ENCODE measurements at regions not wholly inside any gene's neighbourhood (a gene's known extent, or its start where the extent isn't known, plus 50 kb on each side); places are given as distances from the start of the nearest gene placed in this dataset.
"Not testable (repeated sequence)": the region's sequence is repeated elsewhere in the genome, so short reads cannot be mapped to it uniquely, and the experiment has no call there.

DNA sequence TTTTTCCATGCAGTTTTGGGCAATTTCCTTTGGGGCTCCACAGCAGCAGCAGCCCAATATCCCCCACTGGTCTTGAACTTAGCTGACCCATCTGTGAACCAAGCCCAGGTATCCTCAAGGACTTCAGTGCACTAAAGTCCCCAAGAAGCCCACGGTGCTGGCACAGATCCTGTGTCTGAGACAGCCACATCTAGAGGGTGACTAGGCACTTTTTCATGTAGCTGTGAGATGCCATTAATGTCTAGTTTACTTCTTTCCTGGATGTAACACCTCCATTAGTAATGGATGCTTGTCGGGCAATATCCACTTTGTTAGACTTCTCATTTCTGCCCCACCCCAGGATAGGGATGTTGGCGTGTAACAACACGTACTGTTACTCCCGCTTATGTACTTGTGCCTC is 117.9 kb downstream of the GPCPD1 start:
- no peak for DNase-seq

DNA sequence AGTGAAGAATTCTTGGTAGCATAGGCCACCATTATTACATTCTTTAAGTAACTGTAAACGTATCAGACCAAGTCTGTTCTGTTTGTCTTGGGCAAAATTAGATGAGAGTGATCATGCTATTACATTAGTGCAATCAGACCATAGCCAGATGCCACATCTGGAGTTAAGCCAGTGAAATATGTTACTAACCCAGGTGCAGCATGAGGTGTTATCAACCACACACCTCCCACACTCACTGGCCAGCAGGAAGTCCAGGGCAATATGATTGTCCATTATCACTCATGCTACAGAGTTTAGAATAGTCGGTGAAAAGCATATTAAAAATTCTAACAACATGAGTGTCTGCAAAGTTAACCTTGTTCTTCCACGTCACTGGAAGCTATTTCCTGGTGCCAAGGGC is 119.4 kb downstream of the GPCPD1 start:
- no peak for DNase-seq

DNA sequence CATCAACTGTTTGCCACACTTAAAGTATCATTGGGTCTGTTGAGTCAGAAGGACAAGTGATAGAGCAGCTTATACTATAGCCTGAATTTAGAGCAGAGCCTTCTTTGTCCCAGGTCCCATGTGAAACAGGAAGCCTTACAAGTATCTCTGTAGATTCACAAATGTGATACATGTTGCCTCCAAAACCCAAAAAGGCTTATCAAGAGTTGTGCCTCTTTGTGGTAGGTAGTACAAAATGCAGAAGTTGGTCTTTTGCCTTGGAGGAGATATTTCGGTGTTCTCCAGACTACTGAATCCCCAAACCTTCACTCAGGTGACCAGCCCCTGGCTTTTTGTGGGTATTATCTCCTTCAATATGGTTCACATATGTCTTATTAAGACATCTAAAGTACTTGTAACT is 121.2 kb downstream of the GPCPD1 start:
- no peak for DNase-seq

DNA sequence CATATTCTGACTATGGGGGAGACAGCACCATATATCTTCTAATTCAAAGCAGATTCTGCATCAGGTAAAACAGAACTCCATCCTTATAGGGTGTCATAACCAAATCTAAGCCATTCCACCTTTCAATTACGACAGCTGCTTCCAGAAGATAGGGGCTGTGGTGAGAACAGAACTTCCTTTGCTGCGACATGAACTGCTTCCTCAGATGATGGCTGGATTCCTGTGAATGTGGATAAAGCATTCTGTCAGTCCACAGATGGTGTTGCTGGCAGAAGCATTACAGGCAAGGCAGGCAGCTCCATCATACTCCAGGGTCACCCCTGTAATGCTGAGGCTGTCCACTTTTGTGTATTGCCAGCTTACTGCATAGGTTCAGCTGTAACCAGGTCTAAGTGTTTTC is 122.0 kb downstream of the GPCPD1 start:
- DNase-seq, result no peak

DNA sequence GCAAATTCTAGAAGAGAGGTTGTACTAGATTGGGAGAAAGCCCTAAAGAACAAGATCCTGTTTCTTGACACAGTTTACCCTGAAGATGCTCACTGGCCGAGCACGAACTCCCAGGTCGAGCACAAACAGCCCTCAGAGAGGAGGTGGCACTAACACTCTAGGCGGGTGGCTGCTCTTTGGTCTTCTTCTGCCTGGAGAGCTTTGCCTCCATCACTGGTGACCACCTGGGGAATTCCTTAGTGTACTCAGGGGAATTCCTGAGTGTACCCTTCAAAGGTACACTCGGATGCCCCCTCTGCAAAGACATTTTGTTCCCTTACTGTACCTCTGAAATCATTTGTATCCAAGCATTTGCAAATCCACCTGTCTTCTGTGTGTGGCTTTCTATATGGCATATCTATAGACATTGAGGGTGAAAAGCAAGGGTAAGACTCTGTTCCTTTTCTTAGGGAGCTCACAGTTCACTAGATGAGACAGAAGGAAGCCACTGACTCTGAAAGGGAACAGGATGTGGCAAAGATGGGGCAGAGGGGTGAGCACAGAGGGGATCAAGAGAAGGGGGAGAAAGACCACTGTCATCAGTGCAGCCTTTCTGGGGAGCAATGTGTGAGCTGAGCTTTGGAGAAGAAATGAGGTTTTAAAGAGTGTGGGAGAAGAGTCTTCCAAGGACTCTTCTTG is 124.3 kb downstream of the GPCPD1 start:
- no peak for DNase-seq

DNA sequence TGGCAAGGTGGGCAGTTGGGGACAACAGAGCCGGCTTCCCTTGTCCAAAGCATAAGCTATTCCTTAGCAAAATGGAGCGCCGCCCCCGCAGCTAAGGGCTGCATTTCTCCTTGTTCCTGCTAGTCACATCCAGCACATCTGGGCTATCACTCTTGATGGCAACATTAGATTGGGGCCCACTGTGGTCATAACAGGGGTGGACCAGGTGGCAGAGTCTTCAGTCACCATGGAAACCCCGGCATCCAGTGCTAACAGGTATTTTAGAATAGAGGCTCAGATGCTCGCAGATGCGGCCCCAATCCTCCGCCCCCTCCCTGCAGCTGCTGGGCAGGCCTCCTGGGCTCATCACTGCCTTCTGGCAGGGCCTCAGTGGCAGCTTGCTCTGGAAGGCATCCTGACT is 125.9 kb downstream of the GPCPD1 start:
- DNase-seq, result no peak

DNA sequence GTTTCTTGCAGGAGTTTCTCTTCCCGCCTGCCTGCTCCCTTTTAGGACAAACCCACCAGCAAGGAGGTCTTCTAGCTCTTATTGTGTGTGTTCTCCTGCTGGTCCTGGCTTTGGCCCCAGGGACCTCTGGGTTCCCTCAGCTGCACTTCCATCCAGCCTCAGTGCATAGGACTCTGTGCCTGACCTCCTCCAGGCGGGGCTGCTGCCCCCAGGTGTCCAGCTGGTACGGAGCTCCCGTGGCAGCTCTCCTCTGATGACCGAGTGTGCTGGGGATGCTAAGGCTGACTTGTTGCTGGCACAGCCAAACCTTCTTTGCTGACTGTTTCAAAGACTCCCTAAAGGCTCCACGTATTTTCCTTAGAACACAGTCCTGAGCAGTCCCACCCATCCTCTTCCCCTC is 126.5 kb downstream of the GPCPD1 start:
- DNase-seq, result no peak

DNA sequence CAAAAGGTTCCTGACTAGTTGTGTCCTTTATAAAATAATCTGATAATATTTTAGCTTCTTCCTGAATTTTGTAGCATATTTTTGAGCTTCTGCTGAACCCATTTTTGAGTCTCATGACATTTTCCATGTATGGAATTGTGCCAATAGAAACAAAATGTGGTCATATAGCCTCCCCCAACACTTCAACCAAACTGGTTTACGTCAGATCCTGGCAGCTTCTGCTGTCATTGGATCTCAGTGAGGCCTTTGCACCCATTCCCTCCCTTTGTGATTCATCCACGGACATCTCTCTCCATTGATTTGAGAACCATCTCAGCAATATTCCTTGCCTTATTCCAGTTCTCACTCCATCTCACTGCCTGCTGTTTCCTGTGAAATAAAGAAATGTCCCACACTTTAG is 128.0 kb downstream of the GPCPD1 start:
- DNase-seq, result no peak

DNA sequence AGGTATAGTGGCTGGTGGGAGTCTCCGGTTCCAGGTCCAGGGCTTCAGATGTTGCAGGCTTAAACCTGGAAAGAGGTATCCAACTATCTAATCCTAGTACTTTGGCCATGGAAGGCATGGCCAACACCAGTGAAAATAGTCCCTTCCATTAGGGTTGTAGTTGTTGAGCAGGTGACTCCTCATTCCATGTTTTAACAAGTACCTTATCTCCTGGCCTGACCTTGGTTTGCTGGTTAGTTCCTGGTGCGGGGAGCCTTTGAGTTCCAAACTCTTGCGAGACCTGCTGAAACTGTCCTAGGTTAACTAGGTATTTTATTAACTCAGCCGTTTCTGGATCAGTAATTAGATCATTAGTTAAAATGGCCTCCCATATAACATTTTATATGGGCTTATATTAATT is 128.9 kb downstream of the GPCPD1 start:
- DNase-seq, result no peak

DNA sequence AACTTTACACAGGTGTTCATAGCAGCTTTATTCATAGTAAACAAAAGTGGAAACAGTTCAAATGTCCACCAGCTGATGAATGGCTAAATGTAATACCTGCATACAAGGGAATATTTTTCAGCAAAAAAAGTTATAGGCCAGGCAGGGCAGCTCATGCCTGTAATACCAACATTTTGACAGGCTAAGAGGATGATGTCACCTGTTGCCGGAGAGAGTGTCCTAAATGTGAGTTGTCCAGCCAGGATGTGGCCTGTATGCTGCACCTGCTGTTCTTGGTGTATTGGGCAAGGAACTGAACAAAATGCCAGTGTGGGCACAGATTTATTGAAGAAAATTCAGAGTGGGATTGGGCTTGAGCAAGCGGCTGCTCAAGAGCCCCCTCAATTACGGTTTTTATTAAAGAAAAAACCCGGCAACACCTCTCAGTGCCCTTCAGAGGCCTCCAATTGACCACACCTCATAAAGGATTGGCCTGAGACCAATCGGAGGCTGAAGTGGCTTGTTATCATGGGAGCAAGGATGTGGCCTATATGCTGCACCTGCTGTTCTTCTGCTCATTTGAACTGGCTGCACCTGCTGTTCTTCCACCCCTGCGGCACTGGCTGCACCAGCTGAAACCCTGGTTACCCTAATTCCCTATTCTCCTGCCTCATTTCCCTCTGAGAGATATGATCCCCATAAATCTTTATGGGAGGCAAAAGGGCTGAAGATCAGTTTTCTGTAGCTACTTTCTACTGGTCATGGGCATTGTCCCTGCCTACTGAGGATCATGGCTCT is 129.8 kb downstream of the GPCPD1 start:
- no peak for DNase-seq

DNA sequence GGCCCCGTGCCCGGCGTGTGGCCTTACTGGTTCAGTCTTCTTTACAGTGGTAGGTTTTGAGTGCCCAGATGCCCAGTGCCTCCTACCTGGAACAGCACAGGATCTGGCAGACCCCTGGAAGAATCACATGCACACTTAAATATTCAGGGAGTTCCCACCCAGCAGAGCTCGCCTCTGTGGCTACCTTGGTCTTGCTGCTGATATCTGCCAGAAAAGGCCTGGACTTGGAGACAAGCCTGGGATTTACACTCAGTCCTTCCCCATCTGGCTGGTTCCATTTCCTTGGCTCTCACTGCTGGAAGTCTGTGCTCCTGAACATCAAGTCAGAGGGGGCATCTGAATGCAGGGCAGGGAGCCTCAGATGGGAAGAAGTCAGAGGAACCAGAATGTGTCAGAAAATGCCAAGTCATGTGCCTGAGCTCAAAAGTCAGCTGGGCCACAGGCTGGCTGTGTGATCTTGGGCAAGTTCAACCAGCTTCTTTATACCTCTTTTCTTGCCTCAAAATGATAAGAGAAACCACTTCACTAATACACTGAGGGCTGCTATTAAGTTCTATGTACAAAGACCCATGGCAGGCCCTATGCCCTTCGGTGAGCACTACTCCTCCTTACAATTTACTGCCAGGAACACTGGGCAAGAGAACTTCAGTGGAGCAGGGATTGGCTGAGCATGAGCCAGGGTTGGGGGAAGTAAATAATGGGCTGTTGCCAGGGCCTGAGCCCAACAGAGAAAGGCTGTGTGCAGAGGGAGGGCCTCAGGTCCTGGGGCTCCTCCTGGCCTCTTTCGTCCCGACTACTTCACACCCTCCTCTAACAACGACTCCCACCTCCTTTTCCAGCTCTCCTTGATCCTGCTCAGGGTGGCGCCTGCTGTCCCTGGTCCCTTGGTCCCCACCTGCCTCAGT is 135.9 kb downstream of the GPCPD1 start:
- DNase-seq, result no peak

DNA sequence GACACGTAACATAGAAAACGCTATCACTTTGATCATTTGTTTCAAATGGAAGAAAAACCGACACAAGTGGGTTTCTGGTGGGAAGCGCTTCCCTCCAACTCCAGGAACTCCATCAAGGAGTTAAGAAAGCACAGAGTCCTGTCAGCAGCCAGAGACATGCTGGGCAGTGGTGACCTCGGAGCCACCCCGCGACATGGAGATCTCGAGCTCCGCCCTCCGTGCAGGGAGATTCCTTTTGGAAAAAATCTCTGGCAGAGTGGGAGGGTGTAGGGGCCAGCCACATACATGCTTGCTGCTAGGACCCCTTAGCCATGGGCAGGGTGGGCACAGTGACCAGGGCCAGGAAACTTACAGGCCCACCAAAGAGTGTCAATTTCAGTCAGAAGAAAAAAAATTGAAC is 138.9 kb downstream of the GPCPD1 start:
- not testable (repeated sequence) for DNase-seq

DNA sequence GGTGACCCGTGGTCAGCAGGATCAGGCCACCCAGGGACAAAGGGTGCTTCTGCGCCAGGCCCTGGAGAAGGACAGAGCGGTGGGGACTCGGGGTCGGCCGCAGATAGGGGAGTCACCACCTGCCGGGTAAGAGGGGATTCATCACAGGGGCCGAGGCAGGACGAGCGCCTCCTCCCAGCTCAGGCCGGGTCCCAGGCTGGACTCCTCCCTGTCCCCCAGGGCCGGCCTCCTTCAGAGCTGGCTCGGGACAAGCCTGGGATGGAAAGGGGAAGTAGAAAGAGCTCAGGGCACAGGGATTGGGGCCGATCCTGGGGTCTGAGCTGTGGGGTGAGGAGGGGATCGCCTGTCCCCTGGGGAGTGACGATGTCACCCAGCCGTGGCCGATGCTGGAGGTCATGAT is 139.4 kb downstream of the GPCPD1 start:
- DNase-seq, result no peak

DNA sequence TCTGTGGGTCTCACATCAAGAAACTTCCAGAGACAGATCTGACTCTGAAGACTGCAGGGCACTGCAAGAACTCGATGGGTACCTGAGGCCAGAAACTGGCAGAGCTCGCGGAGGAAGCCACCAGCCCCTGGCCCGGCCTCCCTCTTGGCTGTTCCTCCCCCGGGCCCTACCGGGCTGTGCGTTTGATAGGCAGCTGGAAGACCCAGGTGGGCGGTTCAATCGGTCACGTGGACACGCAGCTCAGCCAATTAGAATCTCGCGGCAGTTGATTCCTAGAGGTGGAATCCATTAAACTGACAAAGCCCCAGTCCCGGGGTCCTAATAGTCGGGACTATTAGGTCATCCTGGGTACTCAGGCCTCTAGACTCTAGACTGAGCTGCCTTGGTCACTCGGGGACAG is 139.9 kb downstream of the GPCPD1 start:
- DNase-seq, result no peak

DNA sequence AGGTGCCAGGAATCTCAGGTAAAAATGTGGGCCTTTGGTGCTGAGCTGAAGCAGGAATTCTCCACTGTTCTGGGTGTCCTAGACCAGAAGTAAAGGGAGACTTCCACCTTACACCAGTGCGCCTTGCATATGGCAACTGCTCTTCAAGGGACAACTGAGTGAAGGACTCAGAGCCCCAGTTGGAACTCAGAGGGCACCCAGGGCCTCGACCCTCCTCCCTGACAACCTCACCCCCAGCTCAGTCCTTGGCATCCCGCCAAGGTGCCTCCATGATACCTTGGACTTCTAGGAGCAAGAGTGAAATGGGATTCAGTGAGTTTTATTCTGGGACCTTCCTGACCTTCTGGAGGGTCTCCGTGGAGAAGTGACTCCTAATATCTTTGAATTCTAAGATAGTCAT is 140.3 kb downstream of the GPCPD1 start:
- DNase-seq, result no peak

DNA sequence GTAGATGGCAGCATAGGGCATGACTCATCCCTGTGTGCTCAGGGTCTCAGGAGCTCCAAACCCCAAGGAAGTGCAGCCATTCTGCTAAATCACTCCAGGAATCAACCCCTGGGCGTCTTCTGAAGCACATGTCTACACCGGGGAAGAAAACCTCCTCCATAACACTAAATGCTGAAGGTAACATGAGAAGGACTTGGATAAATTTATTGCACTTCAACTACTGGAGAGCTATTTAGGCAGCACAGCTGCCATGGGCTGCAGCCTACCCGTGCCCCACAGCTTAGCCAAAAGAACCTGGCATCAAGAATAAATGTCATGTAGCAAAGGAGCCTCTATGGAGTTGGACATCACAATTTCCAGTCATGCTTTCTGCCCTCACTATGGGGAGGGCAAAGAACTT is 141.7 kb downstream of the GPCPD1 start:
- no peak for DNase-seq

DNA sequence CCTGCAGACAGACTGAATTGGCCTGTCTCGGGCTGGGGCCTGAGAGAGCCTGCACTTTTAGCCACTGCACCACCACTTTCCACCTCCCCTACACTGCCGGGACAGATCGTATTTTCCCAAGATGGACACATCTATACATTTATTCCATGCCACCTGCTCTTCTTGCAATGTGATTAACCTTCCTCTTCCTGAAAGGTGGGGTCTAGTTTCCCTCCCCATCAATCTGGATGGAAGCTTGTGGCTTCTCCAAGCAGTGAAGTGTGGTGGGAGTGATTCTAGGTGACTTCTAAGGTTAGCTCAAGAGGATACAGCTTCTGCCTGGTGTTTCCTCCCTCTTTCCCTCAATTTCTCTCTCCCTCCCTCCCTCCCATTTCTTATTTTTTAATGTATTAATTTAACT is 143.7 kb downstream of the GPCPD1 start:
- no peak for DNase-seq

DNA sequence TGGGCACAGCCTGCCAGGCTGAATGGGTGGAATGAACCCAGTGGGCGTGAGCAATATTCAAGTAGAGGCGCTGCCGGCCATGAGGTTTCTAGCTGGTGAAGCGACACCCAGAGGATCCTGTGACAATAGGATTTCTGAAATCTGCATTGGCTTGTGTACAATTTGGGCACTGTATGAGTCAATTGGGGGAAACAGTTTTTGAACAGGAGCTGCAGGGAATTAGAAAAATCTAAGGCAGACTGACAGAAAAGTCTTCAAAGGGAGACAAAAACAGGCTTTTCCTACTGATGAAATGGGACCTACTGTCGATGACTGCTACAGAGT is 145.2 kb downstream of the GPCPD1 start:
- no peak for DNase-seq

DNA sequence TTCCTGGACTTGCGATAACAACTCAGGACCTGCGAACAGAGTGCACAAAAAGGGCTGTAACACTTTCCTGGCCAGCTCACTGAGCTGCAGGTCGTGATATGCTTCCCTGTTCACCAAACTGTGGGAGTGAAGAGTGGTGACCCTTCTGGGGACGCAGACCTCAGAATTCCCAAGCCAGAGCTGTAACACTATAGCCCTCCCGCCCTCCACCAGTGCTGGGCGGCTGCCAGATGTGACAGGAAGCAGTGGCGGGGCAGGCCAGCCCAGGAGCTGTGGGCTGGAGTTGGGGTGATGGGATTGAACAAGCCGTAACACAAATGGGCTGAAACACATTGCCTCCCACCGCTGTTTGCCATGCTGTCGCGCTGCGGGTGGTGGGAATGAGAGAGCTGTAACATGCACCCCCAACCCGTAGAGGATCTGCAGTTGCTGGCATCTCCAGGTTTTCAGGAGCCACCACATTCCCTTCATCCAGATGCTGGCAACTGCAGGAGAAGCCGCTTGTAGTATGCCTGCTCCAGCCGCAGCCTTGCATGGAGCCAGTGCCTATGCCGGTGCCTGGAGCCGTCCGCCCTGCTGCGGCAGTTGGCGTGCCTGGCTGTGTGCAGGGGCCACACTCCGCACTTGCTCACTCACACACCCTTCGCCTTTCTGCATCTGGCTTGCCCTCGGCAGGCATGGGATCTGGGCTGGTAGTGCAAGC is 145.8 kb downstream of the GPCPD1 start:
- DNase-seq, result no peak

DNA sequence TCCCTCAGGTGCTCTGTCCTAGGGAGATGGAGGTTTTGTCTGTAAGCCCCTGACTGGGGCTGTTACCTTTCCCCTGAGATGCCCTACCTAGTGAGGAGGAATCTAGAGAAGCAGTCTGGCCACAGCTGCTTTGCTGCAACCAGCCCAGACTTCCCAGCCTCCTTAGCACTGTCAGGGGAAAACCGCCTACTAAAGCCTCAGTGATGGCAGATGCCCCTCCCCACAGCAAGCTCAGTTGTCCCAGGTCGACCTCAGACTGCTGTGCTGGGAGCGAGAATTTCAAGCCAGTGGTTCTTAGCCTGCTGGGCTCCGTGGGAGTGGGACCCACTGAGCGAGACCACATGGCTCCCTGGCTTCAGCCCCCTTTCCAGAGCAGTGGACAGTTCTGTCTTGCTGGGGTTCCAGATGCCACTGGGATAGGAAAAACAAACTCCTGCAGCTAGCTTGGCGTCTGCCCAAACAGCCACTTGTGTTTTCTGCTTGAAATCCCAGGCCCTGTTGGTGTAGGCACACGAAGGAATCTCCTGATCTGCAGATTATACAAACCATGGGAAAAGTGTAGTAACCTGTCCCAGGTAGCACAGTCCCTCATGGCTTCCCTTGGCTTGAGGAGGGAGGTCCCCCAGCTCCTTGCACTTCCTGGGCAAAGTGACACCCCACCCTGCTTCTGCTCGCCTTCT is 146.4 kb upstream of the PROKR2 start:
- DNase-seq, result no peak

DNA sequence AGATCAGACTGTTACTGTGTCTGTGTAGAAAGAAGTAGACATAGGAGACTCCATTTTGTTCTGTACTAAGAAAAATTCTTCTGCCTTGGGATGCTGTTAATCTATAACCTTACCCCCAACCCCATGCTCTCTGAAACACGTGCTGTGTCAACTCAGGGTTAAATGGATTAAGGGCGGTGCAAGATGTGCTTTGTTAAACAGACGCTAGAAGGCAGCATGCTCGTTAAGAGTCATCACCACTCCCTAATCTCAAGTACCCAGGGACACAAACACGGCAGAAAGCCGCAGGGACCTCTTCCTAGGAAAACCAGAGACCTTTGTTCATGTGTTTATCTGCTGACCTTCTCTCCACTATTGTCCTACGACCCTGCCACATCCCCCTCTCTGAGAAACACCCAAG is 137.0 kb upstream of the PROKR2 start:
- DNase-seq, result not testable (repeated sequence)

DNA sequence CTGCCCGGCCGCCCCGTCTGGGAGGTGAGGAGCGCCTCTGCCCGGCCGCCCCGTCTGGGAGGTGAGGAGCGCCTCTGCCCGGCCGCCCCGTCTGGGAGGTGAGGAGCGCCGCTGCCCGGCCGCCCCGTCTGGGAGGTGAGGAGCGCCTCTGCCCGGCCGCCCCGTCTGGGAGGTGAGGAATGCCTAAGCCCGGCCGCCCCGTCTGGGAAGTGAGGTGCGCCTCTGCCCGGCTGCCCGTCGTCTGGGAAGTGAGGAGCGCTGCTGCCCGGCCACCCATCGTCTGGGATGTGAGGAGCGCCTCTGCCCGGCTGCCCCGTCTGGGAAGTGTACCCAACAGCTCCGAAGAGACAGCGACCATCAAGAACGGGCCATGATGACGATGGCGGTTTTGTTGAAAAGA is 136.6 kb upstream of the PROKR2 start:
- not testable (repeated sequence) for DNase-seq

DNA sequence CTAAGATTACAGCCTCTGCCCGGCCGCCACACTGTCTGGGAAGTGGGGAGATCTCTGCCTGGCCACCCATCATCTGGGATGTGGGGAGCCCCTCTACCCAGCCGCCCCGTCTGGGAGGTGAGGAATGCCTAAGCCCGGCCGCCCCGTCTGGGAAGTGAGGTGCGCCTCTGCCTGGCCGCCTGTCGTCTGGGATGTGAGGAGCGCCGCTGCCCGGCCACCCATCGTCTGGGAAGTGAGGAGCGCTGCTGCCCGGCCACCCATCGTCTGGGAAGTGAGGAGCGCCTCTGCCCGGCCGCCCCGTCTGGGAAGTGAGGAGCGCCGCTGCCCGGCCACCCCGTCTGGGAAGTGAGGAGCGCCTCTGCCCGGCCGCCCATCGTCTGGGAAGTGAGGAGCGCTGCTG is 135.9 kb upstream of the PROKR2 start:
- not testable (repeated sequence) for DNase-seq

All from NK-92 treated with Interleukin-12 subunit alpha and Interleukin-12 subunit beta, amount 100 ng/mL, for 24 hours (cell line).